H1 (cell line): ENCODE measurements at regions not wholly inside any gene's neighbourhood (a gene's known extent, or its start where the extent isn't known, plus 50 kb on each side); places are given as distances from the start of the nearest gene placed in this dataset.

Source experiments
- CTCF ChIA-PET: fragments of 300-600 bp; sonication (Branson Sonifier 250); formaldehyde crosslinking; loops from one replicate; lab custom pipeline; 2021; ENCODE audit not compliant: partially characterized antibody; lab: Charles Lee
- POLR2A ChIA-PET: fragments of 300-600 bp; sonication (Branson Sonifier 250); formaldehyde crosslinking; loops from one replicate; lab custom pipeline; 2021; ENCODE audit warnings: inconsistent platforms; ENCODE audit not compliant: partially characterized antibody; lab: Charles Lee
- DNase-seq, 2 experiments: peaks; one replicate each; pipeline versions ENCODE4 v3.0.0 to v3.0.0-alpha.2; 2010 to 2022; ENCODE audit warnings: low spot score in 2 of 2, low read depth in 1 of 2, mixed read lengths in 1 of 2
- FAIRE-seq: peaks from 2 replicates; lab custom pipeline; 2011; peaks lifted over from hg19 to GRCh38; lab: Jason Lieb, UNC
- H2AFZ ChIP-seq: 2 replicates; pipeline ENCODE4 v1.8.1; 2012; ENCODE audit warnings: low read length, inconsistent platforms
- H2AK5ac ChIP-seq: 2 replicates; pipeline ENCODE4 v1.6.1; 2013; ENCODE audit warnings: low read depth, low read length
- H2BK120ac ChIP-seq: replicated peaks from 2 replicates; pipeline ENCODE3; 2013; ENCODE audit warnings: low read depth, low read length, inconsistent platforms
- H2BK12ac ChIP-seq: 2 replicates; pipeline ENCODE4 v1.6.1; 2013; ENCODE audit warnings: low read depth, low read length
- H2BK15ac ChIP-seq: 2 replicates; pipeline ENCODE4 v1.6.1; 2013; ENCODE audit warnings: low read length
- H2BK20ac ChIP-seq: 2 replicates; pipeline ENCODE4 v1.6.1; 2013; ENCODE audit warnings: low read length
- H2BK5ac ChIP-seq: 2 replicates; pipeline ENCODE4 v1.6.1; 2013; ENCODE audit warnings: low read depth, low read length
- H3K14ac ChIP-seq: 2 replicates; pipeline ENCODE4 v1.6.1; 2013; ENCODE audit warnings: inconsistent platforms; ENCODE audit not compliant: insufficient read length
- H3K18ac ChIP-seq: 2 replicates; pipeline ENCODE4 v1.6.1; 2013; ENCODE audit warnings: low read length; ENCODE audit errors: extremely low read depth
- H3K23ac ChIP-seq: 2 replicates; pipeline ENCODE4 v1.6.1; 2013; ENCODE audit warnings: inconsistent platforms; ENCODE audit not compliant: insufficient read length
- H3K23me2 ChIP-seq: 2 replicates; pipeline ENCODE4 v1.6.1; 2013; ENCODE audit warnings: low read depth, low read length
- H3K27ac ChIP-seq: 2 replicates; pipeline ENCODE4 v1.6.1; 2011; ENCODE audit warnings: low read depth, low read length, inconsistent platforms
- H3K27me3 ChIP-seq, 4 experiments: replicated peaks in 1 of 4; 1 replicate in 1 of 4; 2 replicates in 3 of 4; pipeline versions ENCODE4 v1.6.1 to v1.8.1; 2011 to 2013; ENCODE audit warnings: low read length in 3 of 4, mild to moderate bottlenecking in 3 of 4, inconsistent platforms in 2 of 4, mixed read lengths in 2 of 4, moderate library complexity in 1 of 4; ENCODE audit not compliant: control insufficient read depth in 3 of 4, insufficient read depth in 3 of 4; ENCODE audit errors: extremely low read depth in 1 of 4
- H3K36me3 ChIP-seq, 4 experiments: 2 replicates each; pipeline versions ENCODE4 v1.6.1 to v1.8.1; 2011 to 2013; ENCODE audit warnings: mild to moderate bottlenecking in 4 of 4, low read length in 3 of 4, moderate library complexity in 2 of 4, control low read depth in 1 of 4, inconsistent platforms in 1 of 4; ENCODE audit not compliant: insufficient read depth in 4 of 4, control insufficient read depth in 2 of 4
- H3K4ac ChIP-seq: replicated peaks from 2 replicates; pipeline ENCODE3; 2013; ENCODE audit warnings: low read length, low read depth, mixed read lengths, inconsistent platforms; ENCODE audit not compliant: insufficient read length
- H3K4me1 ChIP-seq, 4 experiments: replicated peaks in 1 of 4; 1 replicate in 1 of 4; 2 replicates in 3 of 4; pipeline versions ENCODE4 v1.6.1 to v1.8.1; 2011 to 2013; ENCODE audit warnings: low read length in 3 of 4, inconsistent platforms in 2 of 4, mixed read lengths in 1 of 4; ENCODE audit not compliant: insufficient read depth in 4 of 4, control insufficient read depth in 3 of 4
- H3K4me2 ChIP-seq, 2 experiments: 2 replicates each; pipeline versions ENCODE4 v1.6.1 to v1.8.1; 2011 to 2013; ENCODE audit warnings: low read depth in 2 of 2, low read length in 2 of 2, control low read depth in 1 of 2, inconsistent platforms in 1 of 2, mild to moderate bottlenecking in 1 of 2; ENCODE audit not compliant: insufficient read depth in 1 of 2
- H3K4me3 ChIP-seq, 4 experiments: fragments of 200-600, 300-600 bp in 1 of 4; sonication (generic), shearing (Covaris generic), sonication (Bioruptor Twin) in 1 of 4; 2 replicates each; pipeline versions ENCODE4 v1.5.1 to v1.8.1; 2011 to 2016; ENCODE audit warnings: low read length in 4 of 4, low read depth in 3 of 4, control low read depth in 2 of 4, inconsistent platforms in 2 of 4, mild to moderate bottlenecking in 2 of 4, mixed read lengths in 1 of 4, moderate library complexity in 1 of 4; ENCODE audit not compliant: insufficient read depth in 2 of 4; ENCODE audit errors: extremely low read depth in 1 of 4
- H3K56ac ChIP-seq: replicated peaks from 2 replicates; pipeline ENCODE3; 2013; ENCODE audit warnings: low read depth, mild to moderate bottlenecking, mixed read lengths, low read length, inconsistent platforms; ENCODE audit not compliant: insufficient read length
- H3K79me1 ChIP-seq: 2 replicates; pipeline ENCODE4 v1.6.1; 2013; ENCODE audit warnings: low read depth, low read length, control low read depth
- H3K79me2 ChIP-seq, 2 experiments: 2 replicates each; pipeline versions ENCODE4 v1.6.1 to v1.8.1; 2012 to 2013; ENCODE audit warnings: low read length in 2 of 2, mild to moderate bottlenecking in 2 of 2, inconsistent platforms in 1 of 2; ENCODE audit not compliant: insufficient read depth in 2 of 2, control insufficient read depth in 1 of 2
- H3K9ac ChIP-seq, 4 experiments: replicated peaks in 1 of 4; 1 replicate in 1 of 4; 2 replicates in 3 of 4; pipeline versions ENCODE4 v1.6.1 to v1.8.1; 2011 to 2013; ENCODE audit warnings: low read depth in 3 of 4, low read length in 3 of 4, control low read depth in 2 of 4, mild to moderate bottlenecking in 2 of 4, moderate library complexity in 2 of 4, inconsistent platforms in 1 of 4; ENCODE audit errors: extremely low read depth in 1 of 4
- H3K9me3 ChIP-seq, 2 experiments: 2 replicates each; pipeline versions ENCODE4 v1.6.1 to v1.8.1; 2012 to 2013; ENCODE audit warnings: mild to moderate bottlenecking in 2 of 2, moderate library complexity in 2 of 2, control low read depth in 1 of 2, inconsistent platforms in 1 of 2, low read depth in 1 of 2, low read length in 1 of 2, mixed read lengths in 1 of 2; ENCODE audit not compliant: insufficient read depth in 2 of 2
- H4K20me1 ChIP-seq, 2 experiments: replicated peaks in 1 of 2; 2 replicates each; pipeline versions ENCODE3 to v1.8.1; 2011 to 2013; ENCODE audit warnings: inconsistent platforms in 2 of 2, low read length in 2 of 2, mild to moderate bottlenecking in 1 of 2; ENCODE audit not compliant: insufficient read depth in 2 of 2, control insufficient read depth in 1 of 2
- H4K5ac ChIP-seq: 2 replicates; pipeline ENCODE4 v1.6.1; 2013; ENCODE audit warnings: low read length, low read depth, mixed read lengths, inconsistent platforms; ENCODE audit not compliant: insufficient read length
- H4K8ac ChIP-seq: 2 replicates; pipeline ENCODE4 v1.8.0; 2013; ENCODE audit warnings: mild to moderate bottlenecking, moderate library complexity, low read length, inconsistent platforms; ENCODE audit not compliant: insufficient read depth; ENCODE audit errors: extremely low read depth
- H4K91ac ChIP-seq: replicated peaks from 2 replicates; pipeline ENCODE3; 2013; ENCODE audit warnings: low read length, mixed read lengths, inconsistent platforms; ENCODE audit not compliant: insufficient read length
- EP300 ChIP-seq, 2 experiments: IDR thresholded peaks; 1 replicate in 1 of 2; 2 replicates in 1 of 2; pipeline ENCODE4 v1.6.1; 2011 to 2012; ENCODE audit warnings: low read depth in 2 of 2, low read length in 2 of 2, mild to moderate bottlenecking in 2 of 2, borderline replicate concordance in 1 of 2, inconsistent platforms in 1 of 2, moderate library complexity in 1 of 2
- GABPA ChIP-seq: IDR thresholded peaks from 2 replicates; pipeline ENCODE4 v1.6.1; 2011; ENCODE audit warnings: mild to moderate bottlenecking, low read length, moderate library complexity, borderline replicate concordance; ENCODE audit not compliant: insufficient read depth
- GTF2F1 ChIP-seq: IDR thresholded peaks from 2 replicates; pipeline ENCODE4 v1.6.1; 2012; ENCODE audit warnings: low read depth, low read length, improper control_type of control experiment, borderline replicate concordance
- JUND ChIP-seq: IDR thresholded peaks from 2 replicates; pipeline ENCODE4 v1.6.1; 2011; ENCODE audit warnings: mild to moderate bottlenecking, improper control_type of control experiment, low read length
- NANOG ChIP-seq: IDR thresholded peaks from 2 replicates; pipeline ENCODE4 v1.6.1; 2011; ENCODE audit warnings: low read length, low read depth, mild to moderate bottlenecking, inconsistent platforms; ENCODE audit not compliant: insufficient read depth, poor library complexity, severe bottlenecking
- RFX5 ChIP-seq: IDR thresholded peaks from 2 replicates; pipeline ENCODE4 v1.6.1; 2011; ENCODE audit warnings: low read depth, low read length, improper control_type of control experiment, borderline replicate concordance
- SIRT6 ChIP-seq: IDR thresholded peaks from one replicate; pipeline ENCODE4 v1.7.1; 2012; ENCODE audit warnings: low read length, inconsistent platforms
- TBP ChIP-seq: IDR thresholded peaks from 2 replicates; pipeline ENCODE4 v1.6.1; 2011; ENCODE audit warnings: low read depth, low read length, improper control_type of control experiment
- WGBS, 2 experiments: shearing (Covaris generic) in 1 of 2; methylation state at CpG; one replicate each; pipeline versions ENCODE4 v1.1.6 to v1.1.7; 2013 to 2015; ENCODE audit warnings: low lambda C conversion rate in 2 of 2, mixed read lengths in 2 of 2, inconsistent platforms in 1 of 2, low coverage in 1 of 2, missing lambda C conversion rate in 1 of 2; ENCODE audit not compliant: insufficient replicate concordance in 2 of 2, insufficient coverage in 1 of 2, insufficient read length in 1 of 2; ENCODE audit errors: extremely low coverage in 1 of 2, missing lambda C conversion rate in 1 of 2; 5-methylcytosine and 5-hydroxymethylcytosine counted together

DNA sequence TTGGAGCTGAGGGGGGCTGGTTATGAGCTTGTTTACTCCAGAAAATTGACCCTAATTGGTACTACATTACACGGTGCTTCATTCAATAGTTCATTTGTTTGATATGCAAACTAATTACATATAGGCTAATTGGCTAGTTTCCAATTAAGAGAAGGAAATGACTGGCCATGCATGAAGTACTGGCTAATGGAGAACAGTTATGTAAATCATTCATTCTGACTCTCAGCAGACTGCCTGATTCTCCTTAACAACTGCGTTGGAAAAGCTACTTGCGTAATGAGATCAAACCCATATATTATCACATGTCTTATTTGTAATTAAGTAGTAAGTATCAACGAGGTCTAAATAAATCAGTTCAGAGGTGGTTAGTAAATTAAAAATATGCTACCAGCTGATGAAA lies 81.8 kb upstream of the CTTNBP2 start:
- Histone ChIP-seq H3K27me3 (no peaks in the 10 kb centered on the region), H3K4me2 (no peak overlapping the region), H3K79me2 (no peaks in the 10 kb centered on the region), H3K79me1 (no peaks in the 10 kb centered on the region), H4K91ac (no peak overlapping the region), H3K14ac (no peak overlapping the region), H2BK20ac (no peak overlapping the region), H3K9ac (no peak overlapping the region), H2BK15ac (no peak overlapping the region), H4K5ac (no peak overlapping the region), H3K27ac (no peak overlapping the region), H3K56ac (no peak overlapping the region), H3K23me2 (no peaks in the 10 kb centered on the region), H3K18ac (no peak overlapping the region), H2BK12ac (no peak overlapping the region), H2AFZ (no peak overlapping the region), H2AK5ac (no peak overlapping the region), H3K4ac (no peak overlapping the region), H3K36me3 (no peaks in the 10 kb centered on the region), H2BK5ac (no peak overlapping the region), H3K4me1 (no peaks in the 10 kb centered on the region), H2BK120ac (no peak overlapping the region), H3K9me3 (no peaks in the 10 kb centered on the region), H4K8ac (no peak overlapping the region), H3K4me3 (no peak overlapping the region), H3K23ac (no peak overlapping the region), H4K20me1 (no peaks in the 10 kb centered on the region)
- no peak for DNase-seq
- 78% methylated on average over 4 of the region's 4 CpGs; no CpG with 5 or more reads in 1 of the 2 experiments for WGBS, 2 experiments
- TF ChIP-seq GTF2F1 (no peak), EP300 (IDR thresholded peaks at IDR 0.05; ENCODE audit: borderline replicate concordance in 1 of 2, low read depth in 2 of 2, low read length in 2 of 2) (no peak), TBP (no peak), NANOG (no peak), SIRT6 (no peak), JUND (no peak), GABPA (no peak), RFX5 (no peak)
- CTCF ChIA-PET = interaction anchor here (0.7 kb wide), 1 partner anchor 197 kb away, joined by 3 read pairs; no protein-coding TSS in a partner anchor
- no peak for FAIRE-seq
- POLR2A ChIA-PET = no interaction called here
